Putamen (tissue), 1 donor: ENCODE measurements at regions not wholly inside any gene's neighbourhood (a gene's known extent, or its start where the extent isn't known, plus 50 kb on each side); places are given as distances from the start of the nearest gene placed in this dataset.
"Not testable (repeated sequence)": the region's sequence is repeated elsewhere in the genome, so short reads cannot be mapped to it uniquely, and the experiment has no call there.

ENCODE experiments used
- DNase-seq: peaks from one replicate; pipeline ENCODE4 v3.0.0-alpha.2; 2016; ENCODE audit warnings: low spot score

- no peak for DNase-seq
Observed at GRCh38 chr18:30623401-30624065, 419.0 kb downstream of the DSC3 start.

- no peak for DNase-seq
Observed at GRCh38 chr18:30622635-30623034, 419.9 kb downstream of the DSC3 start.

- DNase-seq = no peak
Observed at GRCh38 chr18:30622104-30622503, 420.4 kb downstream of the DSC3 start.

GRCh38 chr18:30618567-30618966, 424.0 kb downstream of the DSC3 start:
- no peak for DNase-seq

GRCh38 chr18:30616414-30616813, 426.1 kb downstream of the DSC3 start:
- DNase-seq = no peak

- DNase-seq = no peak
Observed at GRCh38 chr18:30613467-30613801, 429.1 kb downstream of the DSC3 start.

- DNase-seq = no peak
Observed at GRCh38 chr18:30601541-30601940, 441.0 kb downstream of the DSC3 start.

- no peak for DNase-seq
Observed at GRCh38 chr18:30597202-30597601, 445.3 kb downstream of the DSC3 start.

GRCh38 chr18:30596635-30597034, 445.9 kb downstream of the DSC3 start:
- no peak for DNase-seq

- DNase-seq = no peak
Observed at GRCh38 chr18:30595942-30596341, 446.6 kb downstream of the DSC3 start.

GRCh38 chr18:30594911-30595310, 447.6 kb downstream of the DSC3 start:
- not testable (repeated sequence) for DNase-seq

GRCh38 chr18:30591462-30591861, 451.1 kb downstream of the DSC3 start:
- no peak for DNase-seq

- no peak for DNase-seq
Observed at GRCh38 chr18:30588673-30589164, 453.8 kb downstream of the DSC3 start.

- no peak for DNase-seq
Observed at GRCh38 chr18:30583768-30584167, 458.8 kb downstream of the DSC3 start.

GRCh38 chr18:30582078-30582477, 460.5 kb downstream of the DSC3 start:
- no peak for DNase-seq

GRCh38 chr18:30578707-30579106, 463.8 kb downstream of the DSC3 start:
- DNase-seq = no peak

GRCh38 chr18:30572214-30572613, 470.3 kb downstream of the DSC3 start:
- DNase-seq = no peak

- no peak for DNase-seq
Observed at GRCh38 chr18:30568333-30568732, 474.2 kb downstream of the DSC3 start.

GRCh38 chr18:30566877-30567276, 475.7 kb downstream of the DSC3 start:
- no peak for DNase-seq

- DNase-seq = no peak
Observed at GRCh38 chr18:30562231-30562630, 480.3 kb downstream of the DSC3 start.

GRCh38 chr18:30556112-30556511, 486.4 kb downstream of the DSC3 start:
- DNase-seq = no peak

- no peak for DNase-seq
Observed at GRCh38 chr18:30545393-30545792, 497.1 kb downstream of the DSC3 start.

GRCh38 chr18:30544141-30544540, 498.4 kb downstream of the DSC3 start:
- peak; percentile 3 for DNase-seq

- no peak for DNase-seq
Observed at GRCh38 chr18:30533716-30534115, 508.8 kb downstream of the DSC3 start.
